GM18519 (cell line): ENCODE measurements at regions not wholly inside any gene's neighbourhood (a gene's known extent, or its start where the extent isn't known, plus 50 kb on each side); places are given as distances from the start of the nearest gene placed in this dataset.
A peak's percentile ranks its signal among the peaks of the same experiment; 100 is the strongest.
"Not testable (repeated sequence)": the region's sequence is repeated elsewhere in the genome, so short reads cannot be mapped to it uniquely, and the experiment has no call there.

Source experiments
- ATAC-seq: cut with Tn5 transposase; IDR thresholded peaks from one replicate; pipeline ENCODE4 v1.9.1; 2021; ENCODE audit warnings: mild to moderate bottlenecking, moderate library complexity; ENCODE audit not compliant: unreplicated experiment, low FRiP score

DNA sequence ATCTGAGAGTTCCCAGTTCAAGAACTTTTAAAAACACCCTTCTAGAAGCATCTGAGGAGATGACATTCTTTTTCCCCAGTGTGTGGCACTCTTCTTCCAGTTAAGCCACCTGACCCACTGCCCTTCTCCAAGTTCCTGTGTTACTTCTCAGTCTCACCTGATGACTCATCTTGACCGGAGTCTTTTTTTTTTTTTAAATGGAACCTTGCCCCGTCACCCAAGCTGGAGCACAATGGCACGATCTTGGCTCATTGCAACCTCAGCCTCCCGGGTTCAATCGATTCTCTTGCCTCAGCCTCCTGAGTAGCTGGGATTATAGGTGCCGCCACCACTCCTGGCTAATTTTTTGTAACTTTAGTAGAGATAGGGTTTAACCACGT is 224.1 kb upstream of the DAB2 start:
- ATAC-seq: no peak

DNA sequence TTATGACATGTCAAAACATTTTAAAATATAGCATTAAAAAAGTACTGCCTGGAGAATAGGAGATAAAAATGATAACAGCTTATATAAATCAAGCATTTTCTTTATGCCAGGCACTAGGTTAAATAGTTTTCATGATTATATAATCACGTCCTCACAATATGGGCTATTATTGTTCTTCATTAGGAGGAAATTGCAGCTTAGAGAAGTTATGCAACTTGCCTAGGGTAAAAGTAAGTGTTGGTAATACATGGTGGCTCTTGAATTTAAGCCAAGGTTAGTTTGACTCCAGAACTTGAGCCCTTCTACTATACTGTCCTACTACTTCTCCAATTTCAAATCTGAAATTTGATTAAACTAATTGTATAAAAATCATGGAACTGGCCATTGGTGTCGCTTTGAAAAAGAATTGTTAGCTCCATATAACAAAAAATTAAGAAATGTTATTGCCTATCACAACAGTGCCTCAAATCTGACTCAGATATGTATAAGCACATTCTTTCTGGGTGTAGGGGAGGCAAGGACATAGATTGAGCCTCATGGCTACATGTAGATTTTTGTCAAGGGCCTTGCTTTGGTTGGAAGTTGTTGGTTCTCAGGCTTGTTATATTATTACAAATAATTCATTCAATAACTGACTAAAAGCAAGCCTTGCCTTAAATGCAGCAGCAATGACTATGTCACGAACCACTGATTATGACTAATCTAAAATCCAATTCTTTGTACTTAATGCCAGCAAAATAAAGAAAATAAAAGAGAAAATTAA is 223.5 kb upstream of the DAB2 start:
- no peak for ATAC-seq

DNA sequence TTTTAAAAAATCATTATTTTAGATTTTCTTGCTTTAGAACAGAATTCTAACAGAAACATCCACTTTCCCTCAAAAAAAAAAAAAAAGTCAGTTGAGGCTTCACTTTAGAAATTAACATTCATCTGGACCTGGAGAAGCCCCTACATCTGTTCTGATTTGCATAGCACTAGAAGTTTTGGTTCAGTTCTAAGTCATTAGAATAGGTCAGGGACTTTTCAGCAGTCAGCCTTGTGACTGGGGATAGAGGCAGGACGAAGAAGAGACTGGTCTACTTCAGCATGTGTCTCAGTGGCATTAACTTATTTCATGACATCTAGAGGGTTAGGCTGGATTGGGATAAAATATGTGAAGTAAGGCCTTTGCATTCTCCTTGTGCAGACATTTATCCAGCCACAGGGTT is 215.8 kb upstream of the DAB2 start:
- peak; percentile 95 for ATAC-seq

GRCh38 chr5:39639618-39640089 is 214.9 kb upstream of the DAB2 start:
- no peak for ATAC-seq

DNA sequence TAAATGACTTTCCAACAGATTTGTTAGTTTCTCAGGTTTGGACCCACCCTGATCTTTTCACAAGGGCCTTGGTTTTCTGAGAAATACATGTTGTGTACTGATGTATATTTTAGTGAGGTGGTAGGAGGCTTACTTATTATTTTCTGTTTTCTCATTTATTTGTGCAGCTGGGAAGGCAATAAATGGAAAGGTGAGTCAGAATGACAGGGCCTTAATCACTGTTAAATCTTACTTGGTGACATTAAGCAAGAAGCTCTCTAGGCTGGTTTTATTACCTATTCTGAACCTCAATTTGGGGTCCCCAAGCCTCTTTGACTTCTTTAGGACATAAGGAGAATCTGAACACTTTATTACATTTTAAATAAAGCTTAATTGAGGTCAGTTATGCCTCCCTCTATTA is 214.0 kb upstream of the DAB2 start:
- ATAC-seq: no peak

- no peak for ATAC-seq
Measured at GRCh38 chr5:39633057-39633456, 208.3 kb upstream of the DAB2 start.

- ATAC-seq: no peak
Measured at GRCh38 chr5:39631958-39632357, 207.2 kb upstream of the DAB2 start.

DNA sequence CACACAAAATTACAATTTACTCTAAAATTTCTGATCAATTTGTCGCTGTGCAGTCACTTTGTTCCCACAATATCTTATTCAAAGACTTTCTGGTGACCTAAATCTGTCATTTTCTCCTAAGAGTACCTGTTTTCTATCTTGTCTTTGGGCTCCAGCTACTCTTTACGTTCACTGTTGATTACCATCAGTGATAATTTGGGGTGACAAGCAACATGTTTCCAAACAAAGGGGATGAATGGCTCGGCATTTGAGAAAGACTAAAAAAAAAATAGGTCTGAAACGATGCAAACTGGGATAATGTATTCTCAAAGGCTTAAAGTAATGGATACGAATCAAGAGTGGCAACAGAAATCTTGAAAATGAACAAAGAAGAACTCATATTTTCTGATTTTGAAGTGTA is 205.2 kb upstream of the DAB2 start:
- ATAC-seq: no peak

DNA sequence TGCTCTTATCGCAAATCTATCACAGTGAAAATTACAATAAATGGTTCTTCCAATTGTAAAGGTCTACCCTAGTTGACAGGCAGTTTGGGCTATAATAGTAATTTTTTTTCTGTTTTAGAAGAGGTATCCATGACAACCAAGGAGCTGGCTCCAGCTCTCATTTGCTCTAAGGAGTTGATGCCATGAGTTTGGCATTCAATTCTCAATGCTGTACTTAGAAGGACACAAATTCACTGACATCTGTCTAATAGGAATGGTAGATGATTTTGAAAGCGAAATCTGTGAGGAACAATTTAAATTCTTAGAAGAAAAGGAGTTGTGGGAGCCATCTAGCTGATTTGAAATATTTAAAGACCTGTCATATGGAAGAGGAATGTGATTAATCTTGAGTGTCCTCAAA is 203.6 kb upstream of the DAB2 start:
- ATAC-seq: no peak

DNA sequence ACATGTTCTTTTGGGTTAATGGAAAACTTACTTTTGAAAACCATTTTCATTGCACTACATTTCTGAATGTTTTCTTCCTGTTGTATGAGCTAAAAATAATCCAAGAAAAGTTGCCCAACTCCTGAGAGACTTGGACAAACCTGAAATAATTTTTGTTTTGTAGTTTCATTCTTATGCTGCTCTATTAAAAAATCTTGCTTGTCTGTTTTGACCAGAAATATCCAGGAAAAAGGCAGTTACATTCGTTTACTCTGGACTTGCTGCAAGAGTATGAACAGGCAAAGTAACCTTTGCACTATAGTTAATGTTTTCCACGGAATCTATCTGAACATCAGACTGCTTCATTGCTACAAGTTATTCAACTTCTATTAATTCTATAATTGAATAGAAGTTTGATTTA is 200.1 kb upstream of the DAB2 start:
- no peak for ATAC-seq

- ATAC-seq: no peak
Measured at GRCh38 chr5:39624268-39624886, 199.6 kb upstream of the DAB2 start.

GRCh38 chr5:39623291-39623865 is 198.6 kb upstream of the DAB2 start:
- no peak for ATAC-seq

- ATAC-seq: no peak
Measured at GRCh38 chr5:39622281-39622680, 197.5 kb upstream of the DAB2 start.

DNA sequence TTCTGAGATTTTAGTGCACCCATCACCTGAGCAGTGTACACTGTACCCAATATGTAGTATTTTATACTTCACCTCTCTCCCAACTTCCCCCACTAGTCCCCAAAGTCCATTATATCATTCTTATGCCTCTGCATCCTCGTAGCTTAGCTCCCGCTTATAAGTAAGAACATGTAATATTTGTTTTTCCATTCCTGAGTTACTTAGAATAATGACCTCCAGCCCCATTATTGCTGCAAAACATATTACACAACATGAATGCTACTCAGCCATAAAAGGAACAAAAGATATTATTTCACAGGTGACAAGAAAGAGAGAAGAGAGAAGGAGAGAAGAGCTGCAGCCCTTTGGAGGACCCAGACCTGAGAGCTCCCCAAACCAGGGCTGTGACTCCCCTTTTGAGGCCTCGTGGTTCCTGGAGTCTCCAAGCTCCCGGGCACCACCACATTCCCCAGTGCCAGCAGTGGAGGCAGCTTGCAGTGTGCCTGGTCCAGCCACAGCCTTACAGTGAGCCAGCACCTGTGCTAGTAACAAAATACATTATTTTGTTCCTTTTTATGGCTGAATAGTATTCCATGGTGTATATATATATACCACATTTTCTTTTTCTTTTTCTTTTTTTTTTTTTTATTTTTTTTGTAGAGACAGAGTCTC is 194.5 kb upstream of the DAB2 start:
- no peak for ATAC-seq

- no peak for ATAC-seq
Measured at GRCh38 chr5:39618391-39618790, 193.6 kb upstream of the DAB2 start.

DNA sequence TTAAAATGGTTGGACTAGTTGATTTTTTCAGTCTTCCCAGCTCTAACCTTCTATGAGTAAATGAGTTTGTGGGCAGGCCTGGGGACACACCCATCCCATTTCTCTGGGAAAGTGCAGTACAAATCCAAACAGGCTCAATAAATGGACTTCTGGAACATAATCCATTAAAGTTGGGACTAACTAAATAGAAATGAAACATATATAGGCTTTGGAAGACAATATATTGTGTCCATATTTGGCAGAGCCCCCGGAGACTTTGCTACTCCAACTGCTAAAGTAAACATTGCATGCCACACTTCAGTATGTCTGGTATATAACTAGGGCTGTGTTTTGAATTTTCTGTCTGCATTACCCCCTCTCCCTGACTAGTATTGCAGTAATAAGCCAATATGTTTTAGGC is 191.4 kb upstream of the DAB2 start:
- ATAC-seq: no peak

DNA sequence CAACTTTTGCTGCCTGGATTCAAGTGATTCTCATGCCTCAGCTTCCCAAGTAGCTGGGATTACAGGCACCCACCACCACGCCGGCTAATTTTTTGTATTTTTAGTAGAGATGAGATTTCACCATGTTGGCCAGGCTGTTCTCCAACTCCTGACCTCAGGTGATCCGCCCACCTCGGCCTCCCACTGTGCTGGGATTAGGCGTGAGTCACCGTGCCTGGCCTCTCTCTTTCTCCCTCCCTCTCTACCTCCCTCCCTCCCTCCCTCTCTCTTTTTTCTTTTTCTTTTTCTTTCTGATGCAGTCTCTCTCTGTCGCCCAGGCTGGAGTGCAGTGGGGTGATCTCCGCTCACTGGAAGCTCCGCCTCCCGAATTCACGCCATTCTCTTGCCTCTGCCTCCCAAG is 186.3 kb upstream of the DAB2 start:
- ATAC-seq: not testable (repeated sequence)

GRCh38 chr5:39608024-39608423 is 183.2 kb upstream of the DAB2 start:
- peak; percentile 88 for ATAC-seq

DNA sequence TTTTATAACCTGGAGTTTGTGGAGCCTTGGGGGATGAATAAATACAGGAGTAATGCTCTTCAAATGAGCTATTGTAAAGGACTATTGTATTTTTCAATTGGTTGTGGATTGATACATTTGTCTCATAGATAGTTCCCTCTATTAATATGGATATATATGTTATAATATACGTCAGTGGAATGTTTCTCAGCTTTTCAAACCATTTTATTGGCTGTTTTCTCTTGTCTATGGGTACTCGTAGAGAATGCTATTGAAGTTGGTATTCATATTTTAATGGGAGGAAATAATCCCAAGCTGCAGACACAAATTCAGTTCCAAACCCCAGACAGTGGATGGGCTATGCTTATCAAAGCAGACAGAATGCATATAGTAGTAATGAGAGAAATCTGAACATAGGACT is 181.8 kb upstream of the DAB2 start:
- ATAC-seq: no peak

- ATAC-seq: no peak
Measured at GRCh38 chr5:39605588-39606575, 181.1 kb upstream of the DAB2 start.
